Right lobe of liver (tissue), 4 donors: ENCODE measurements at regions not wholly inside any gene's neighbourhood (a gene's known extent, or its start where the extent isn't known, plus 50 kb on each side); places are given as distances from the start of the nearest gene placed in this dataset.

ENCODE experiments used
- POLR2A ChIP-seq: fragments of 450-650 bp; IDR thresholded peaks from one replicate; pipeline ENCODE4 v1.6.1; 2017; ENCODE audit warnings: antibody characterized with exemption, mild to moderate bottlenecking
- TF ChIP-seq, protein P1 (sequence below), 4 donors: fragments of 200-600 bp in 3 of 4; fragments of 450-650 bp in 1 of 4; IDR thresholded peaks; one replicate each; pipeline versions ENCODE4 v1.5.1 to v1.8.0; 2016 to 2022; ENCODE audit warnings: antibody characterized with exemption in 4 of 4, mild to moderate bottlenecking in 2 of 4
- donor health status: DM: no; HTN: no; CAD: no.
- donor health status: DM: no; HTN: no; CAD: no.
- donor health status: DM: no; HTN: yes; CAD: no.

DNA sequence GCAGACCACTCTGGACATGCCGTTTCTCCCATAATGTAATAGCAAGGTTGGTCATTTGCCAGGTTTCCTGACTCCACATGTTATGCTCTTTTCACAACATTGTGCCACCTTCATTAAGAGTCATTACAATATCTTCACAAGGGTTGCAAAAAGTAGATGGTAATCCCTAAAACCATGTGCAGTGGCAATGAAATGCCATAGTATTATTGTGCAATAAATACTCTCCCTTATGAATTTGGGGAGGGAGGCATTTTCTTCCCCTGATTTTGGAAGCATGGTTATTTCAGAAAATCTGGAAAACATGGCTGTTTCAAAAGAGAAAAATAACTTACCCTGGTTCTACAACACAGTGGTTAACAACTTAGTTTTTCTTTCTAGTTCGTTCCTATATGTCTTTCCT, 75.1 kb downstream of the BLTP1 start:
- no peak for TF ChIP-seq POLR2A
- TF ChIP-seq, protein P1, sequence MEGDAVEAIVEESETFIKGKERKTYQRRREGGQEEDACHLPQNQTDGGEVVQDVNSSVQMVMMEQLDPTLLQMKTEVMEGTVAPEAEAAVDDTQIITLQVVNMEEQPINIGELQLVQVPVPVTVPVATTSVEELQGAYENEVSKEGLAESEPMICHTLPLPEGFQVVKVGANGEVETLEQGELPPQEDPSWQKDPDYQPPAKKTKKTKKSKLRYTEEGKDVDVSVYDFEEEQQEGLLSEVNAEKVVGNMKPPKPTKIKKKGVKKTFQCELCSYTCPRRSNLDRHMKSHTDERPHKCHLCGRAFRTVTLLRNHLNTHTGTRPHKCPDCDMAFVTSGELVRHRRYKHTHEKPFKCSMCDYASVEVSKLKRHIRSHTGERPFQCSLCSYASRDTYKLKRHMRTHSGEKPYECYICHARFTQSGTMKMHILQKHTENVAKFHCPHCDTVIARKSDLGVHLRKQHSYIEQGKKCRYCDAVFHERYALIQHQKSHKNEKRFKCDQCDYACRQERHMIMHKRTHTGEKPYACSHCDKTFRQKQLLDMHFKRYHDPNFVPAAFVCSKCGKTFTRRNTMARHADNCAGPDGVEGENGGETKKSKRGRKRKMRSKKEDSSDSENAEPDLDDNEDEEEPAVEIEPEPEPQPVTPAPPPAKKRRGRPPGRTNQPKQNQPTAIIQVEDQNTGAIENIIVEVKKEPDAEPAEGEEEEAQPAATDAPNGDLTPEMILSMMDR (IDR thresholded peaks at IDR 0.05): no peak
